Smooth muscle cell of the brain vasculature (primary cell): ENCODE measurements at regions not wholly inside any gene's neighbourhood (a gene's known extent, or its start where the extent isn't known, plus 50 kb on each side); places are given as distances from the start of the nearest gene placed in this dataset.
"Not testable (repeated sequence)": the region's sequence is repeated elsewhere in the genome, so short reads cannot be mapped to it uniquely, and the experiment has no call there.

Source experiments
- DNase-seq: peaks from one replicate; pipeline ENCODE4 v3.0.0-alpha.2; 2012; ENCODE audit warnings: low read depth, low spot score

DNA sequence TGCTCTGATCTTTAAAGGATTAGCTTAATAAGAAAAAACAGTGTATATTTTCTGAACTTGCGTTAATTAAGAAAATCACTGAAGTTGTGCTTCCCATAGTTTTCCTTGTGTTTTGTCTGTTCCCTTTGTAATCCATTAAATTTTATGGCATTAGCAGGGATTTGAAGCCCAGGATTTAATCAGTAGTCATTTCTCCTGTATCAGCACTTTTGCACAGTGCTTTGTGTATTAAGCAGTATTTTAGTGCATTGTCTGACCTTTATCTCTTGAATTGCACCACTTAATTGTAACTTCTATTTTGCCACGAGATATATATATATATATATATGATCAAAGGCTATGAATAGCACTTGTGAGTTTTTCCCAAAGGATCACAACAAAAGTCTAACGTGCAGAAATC, 133.7 kb downstream of the S1PR1 start:
- DNase-seq: no peak

GRCh38 chr1:101371259-101371658, 134.4 kb downstream of the S1PR1 start:
- no peak for DNase-seq

- no peak for DNase-seq
Observed at GRCh38 chr1:101373570-101373969, 136.8 kb downstream of the S1PR1 start.

GRCh38 chr1:101375448-101375847, 138.6 kb downstream of the S1PR1 start:
- not testable (repeated sequence) for DNase-seq

DNA sequence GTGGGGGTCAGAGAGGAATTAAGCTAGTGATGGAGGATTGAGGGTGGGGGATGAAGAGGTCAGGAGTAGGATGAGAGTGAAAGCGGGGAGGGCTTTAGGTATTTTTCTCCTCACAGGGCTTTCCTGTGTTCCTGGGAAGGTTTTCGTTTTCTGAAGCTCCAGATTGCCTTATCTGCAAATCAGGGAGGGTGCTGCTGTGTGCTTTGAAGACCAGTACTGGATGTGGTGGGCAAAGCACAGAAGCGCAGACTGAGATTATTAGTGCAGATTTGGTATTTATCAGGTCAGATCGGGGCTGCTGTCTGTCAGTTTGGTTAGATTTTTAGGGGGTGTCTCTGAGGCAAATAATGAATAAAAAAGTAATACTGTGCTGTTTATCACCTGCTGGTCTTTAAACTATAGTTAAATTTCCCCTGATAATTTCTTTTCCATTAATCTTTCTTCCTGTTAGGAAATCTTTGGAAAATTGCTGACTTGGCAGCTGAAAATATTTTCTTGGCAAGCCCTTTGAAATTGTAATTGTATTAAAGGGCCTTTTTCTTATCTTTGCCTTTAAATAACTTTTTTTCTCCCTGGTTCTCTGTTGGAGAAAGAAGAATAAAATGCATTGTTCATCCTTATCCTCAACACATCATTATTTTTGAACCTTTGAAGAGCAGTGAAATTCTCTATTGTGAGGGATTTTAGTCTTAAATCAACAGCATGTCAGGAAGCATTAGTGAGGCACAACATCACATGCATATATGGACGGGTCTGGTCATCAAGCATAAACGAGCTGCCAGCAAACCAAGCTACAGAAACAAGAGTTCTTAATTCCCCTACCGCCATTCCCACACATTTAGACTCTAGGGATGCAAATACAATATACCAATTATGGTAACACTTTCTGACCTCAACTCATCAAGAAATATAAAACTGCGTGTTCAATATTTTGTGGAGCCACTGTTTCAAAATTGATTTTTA, 139.6 kb downstream of the S1PR1 start:
- DNase-seq: no peak

GRCh38 chr1:101377084-101377835, 140.4 kb downstream of the S1PR1 start:
- no peak for DNase-seq

DNA sequence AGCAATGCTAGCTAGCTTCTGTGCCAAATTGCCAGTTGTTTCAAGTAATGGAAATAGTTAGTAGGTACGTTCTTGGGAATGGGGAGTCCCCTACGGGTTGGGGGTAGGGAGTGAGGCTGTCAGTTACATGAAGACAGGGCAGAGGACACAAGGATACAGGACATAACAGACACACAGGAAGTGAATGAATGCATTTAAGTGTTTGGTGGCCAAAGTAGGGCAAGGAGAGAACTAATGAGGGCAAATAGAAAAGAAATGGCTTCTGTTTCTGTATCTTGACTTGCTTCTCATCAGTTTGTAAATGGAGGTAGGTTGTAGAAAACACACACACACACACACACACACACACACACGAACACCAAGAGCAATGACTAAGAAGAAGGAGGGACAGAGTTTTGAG, 142.2 kb downstream of the S1PR1 start:
- no peak for DNase-seq

GRCh38 chr1:101379950-101380349, 143.1 kb downstream of the S1PR1 start:
- no peak for DNase-seq

DNA sequence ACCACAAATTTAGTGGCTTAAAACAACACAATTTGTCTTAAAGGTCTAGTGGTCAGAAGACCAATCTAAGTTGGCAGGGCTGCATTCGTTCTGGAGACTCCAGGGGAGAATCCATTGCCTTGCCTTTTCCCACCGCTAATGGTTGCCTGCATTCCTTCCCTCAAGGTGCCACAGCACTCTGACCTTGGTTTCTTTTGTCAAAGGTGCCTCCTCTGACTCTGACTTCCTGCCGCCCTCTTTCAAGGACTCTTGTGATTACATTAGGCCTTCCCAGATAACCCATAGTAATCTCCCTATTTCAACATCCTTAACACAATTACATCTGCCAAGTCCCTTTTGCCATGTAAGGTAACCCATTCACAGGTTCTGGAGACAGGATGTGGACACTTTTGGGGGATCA, 145.3 kb downstream of the S1PR1 start:
- DNase-seq: no peak

- DNase-seq: no peak
Observed at GRCh38 chr1:101388904-101389546, 152.2 kb downstream of the S1PR1 start.

- DNase-seq: no peak
Observed at GRCh38 chr1:101389547-101389929, 152.7 kb downstream of the S1PR1 start.

- DNase-seq: no peak
Observed at GRCh38 chr1:101392552-101392951, 155.7 kb downstream of the S1PR1 start.

- no peak for DNase-seq
Observed at GRCh38 chr1:101394041-101394440, 157.2 kb downstream of the S1PR1 start.

DNA sequence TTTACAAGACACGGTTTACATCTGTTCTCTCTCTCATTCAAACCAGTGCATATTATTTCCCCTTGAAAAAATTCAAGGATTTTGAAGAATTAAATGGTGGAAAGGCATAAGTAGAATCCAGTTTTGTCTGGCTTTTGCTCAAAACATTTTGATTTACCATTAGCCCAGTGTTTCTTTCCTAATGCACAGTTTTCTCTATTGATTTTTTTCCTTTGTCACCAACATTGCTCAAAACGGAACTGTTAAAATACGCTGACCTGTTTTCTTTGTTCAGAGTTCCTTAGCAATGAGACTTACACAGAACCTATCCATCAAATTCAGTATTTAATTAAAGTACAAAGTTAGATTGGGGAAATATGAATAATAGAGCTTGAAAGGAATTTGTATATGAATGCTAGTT, 162.4 kb downstream of the S1PR1 start:
- no peak for DNase-seq

DNA sequence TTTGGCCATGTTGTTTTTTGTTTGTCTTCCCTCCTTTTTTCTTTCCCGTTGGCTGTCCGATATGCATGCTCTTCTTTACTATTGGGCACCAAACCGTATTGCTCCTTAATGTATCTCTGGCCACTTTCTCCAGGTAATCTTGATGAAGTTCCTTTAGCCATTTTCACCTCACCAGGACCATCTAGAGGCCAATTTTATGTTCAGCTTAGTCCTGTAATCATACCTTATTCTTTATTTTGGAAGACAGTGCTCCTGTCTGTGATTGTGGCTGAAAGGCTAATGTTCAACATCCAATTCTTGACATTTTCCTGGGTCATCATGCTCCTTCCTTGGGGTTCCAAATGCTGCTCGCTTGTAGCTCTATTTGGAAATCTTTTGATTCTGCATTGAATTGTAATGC, 169.5 kb downstream of the S1PR1 start:
- DNase-seq: no peak

- no peak for DNase-seq
Observed at GRCh38 chr1:101406681-101407080, 169.9 kb downstream of the S1PR1 start.

DNA sequence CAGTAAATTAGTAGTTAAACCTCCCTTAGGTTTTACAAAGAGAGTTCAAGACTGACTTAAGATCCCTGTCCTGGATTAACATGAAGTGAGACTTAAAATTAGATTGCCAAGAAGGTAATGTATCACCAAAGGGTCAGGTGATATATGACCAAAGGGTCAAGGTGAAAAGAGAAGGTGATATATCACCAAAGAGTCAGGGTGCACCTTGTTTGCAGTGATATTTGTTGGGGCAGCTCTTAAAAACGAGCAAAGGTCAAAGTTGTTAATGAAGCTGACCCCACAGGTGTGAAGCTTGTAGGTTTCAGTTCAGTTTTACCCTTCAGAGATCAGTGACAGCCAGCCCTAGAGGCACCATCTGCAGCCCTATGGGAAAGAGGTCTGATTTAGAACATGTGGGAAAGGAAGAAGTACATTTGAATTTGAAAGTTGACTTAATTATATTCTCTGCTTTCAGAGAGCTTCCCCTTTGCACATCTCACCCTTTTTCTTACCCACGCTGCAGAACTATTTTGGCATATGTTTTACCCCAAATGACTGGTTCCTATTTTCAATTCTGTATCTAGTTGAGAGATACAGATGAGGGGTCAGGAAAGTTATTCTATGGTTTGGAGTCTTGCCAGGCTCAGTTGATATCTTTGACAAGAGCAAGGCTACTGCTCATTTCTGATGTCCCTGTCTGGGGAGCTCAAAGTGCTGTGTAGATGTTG, 170.8 kb downstream of the S1PR1 start:
- no peak for DNase-seq

DNA sequence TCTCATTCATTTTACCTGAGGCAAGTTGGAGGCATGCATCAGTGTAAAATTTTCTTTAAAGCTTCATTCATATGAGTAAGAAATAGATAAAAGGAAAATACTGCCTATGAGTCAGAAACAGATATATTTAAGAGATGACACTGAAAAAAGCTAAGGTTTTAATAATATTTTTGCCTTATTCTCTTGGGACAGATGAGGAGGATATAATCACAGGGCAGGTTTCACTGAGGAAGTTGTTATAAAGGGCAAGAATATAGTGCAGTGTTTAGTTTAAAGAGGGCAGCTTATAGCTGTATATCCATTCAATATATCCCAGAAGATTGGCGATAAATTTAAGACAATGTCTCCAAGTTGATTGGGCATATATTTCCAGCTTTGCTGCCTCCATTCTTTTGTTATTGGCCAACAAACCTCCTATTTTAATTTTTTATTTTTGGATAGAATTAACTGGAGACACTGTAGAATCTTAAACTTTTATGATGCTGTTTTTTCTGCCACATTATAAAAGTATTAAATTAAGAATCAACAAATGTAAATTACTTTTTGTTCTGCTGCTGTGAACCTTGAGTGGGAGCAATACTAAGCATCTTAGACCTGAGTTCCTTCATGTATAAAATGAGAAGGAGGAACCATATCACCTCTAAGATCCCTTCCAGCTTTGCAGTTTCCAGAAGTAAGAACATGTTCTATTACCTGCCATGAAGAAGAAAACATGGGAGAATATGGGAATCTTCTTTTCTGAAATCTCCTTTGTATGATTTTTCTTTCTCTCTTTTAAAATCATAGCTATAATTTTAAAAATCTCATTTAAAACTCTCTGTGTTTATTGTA, 171.6 kb downstream of the S1PR1 start:
- no peak for DNase-seq

GRCh38 chr1:101409102-101409501, 172.3 kb downstream of the S1PR1 start:
- DNase-seq: no peak

GRCh38 chr1:101410048-101410878, 173.4 kb downstream of the S1PR1 start:
- no peak for DNase-seq
